KMS-11 (cell line): ENCODE measurements at regions not wholly inside any gene's neighbourhood (a gene's known extent, or its start where the extent isn't known, plus 50 kb on each side); places are given as distances from the start of the nearest gene placed in this dataset.

ENCODE experiments used
- H2AFZ ChIP-seq: fragments of 200-600 bp; sonication (generic); 2 replicates; pipeline ENCODE4 v1.6.1; 2016; ENCODE audit warnings: antibody characterized with exemption, mixed run types, low read depth
- H3K27ac ChIP-seq: fragments of 200-600 bp; sonication (generic); 2 replicates; pipeline ENCODE4 v1.6.1; 2016; ENCODE audit warnings: mild to moderate bottlenecking, mixed run types
- H3K27me3 ChIP-seq: fragments of 200-600 bp; sonication (generic); 2 replicates; pipeline ENCODE4 v1.6.1; 2017; ENCODE audit warnings: mild to moderate bottlenecking, low read depth, mixed run types, moderate library complexity; ENCODE audit not compliant: insufficient read depth
- H3K36me3 ChIP-seq: fragments of 200-600 bp; sonication (generic); 2 replicates; pipeline ENCODE4 v1.6.1; 2017; ENCODE audit warnings: mild to moderate bottlenecking, mixed run types; ENCODE audit not compliant: insufficient read depth
- H3K4me1 ChIP-seq: fragments of 200-600 bp; sonication (generic); 2 replicates; pipeline ENCODE4 v1.6.1; 2016; ENCODE audit warnings: mild to moderate bottlenecking, low read depth, mixed run types; ENCODE audit not compliant: poor library complexity, severe bottlenecking
- H3K4me2 ChIP-seq: fragments of 200-600 bp; sonication (generic); 2 replicates; pipeline ENCODE4 v1.7.0; 2016; ENCODE audit warnings: mild to moderate bottlenecking, mixed run types
- H3K4me3 ChIP-seq: fragments of 200-600 bp; sonication (generic); IDR thresholded peaks from 2 replicates; pipeline ENCODE4 v1.6.1; 2017; ENCODE audit warnings: low read depth, low read length, mixed read lengths; ENCODE audit not compliant: insufficient read depth
- H3K79me2 ChIP-seq: fragments of 200-600 bp; sonication (generic); 2 replicates; pipeline ENCODE4 v1.6.1; 2016; ENCODE audit warnings: low read depth, mixed run types; ENCODE audit not compliant: insufficient read depth
- H3K9ac ChIP-seq: fragments of 200-600 bp; sonication (generic); 2 replicates; pipeline ENCODE4 v1.6.1; 2016; ENCODE audit warnings: mild to moderate bottlenecking, mixed run types
- H4K20me1 ChIP-seq: fragments of 200-600 bp; sonication (generic); 2 replicates; pipeline ENCODE4 v1.6.1; 2016; ENCODE audit warnings: mild to moderate bottlenecking, mixed run types; ENCODE audit not compliant: insufficient read depth
- CTCF ChIP-seq: fragments of 200-600 bp; sonication (generic); conservative IDR thresholded peaks from 2 replicates; pipeline ENCODE4 v1.6.1; 2017; ENCODE audit warnings: low read depth, mild to moderate bottlenecking, antibody characterized with exemption, low read length, moderate library complexity, mixed read lengths

GRCh38 chr2:16246281-16246850 is 306.0 kb downstream of the MYCN start:
- H3K79me2 ChIP-seq = no peaks in the 10 kb centered on the region
- no peaks in the 10 kb centered on the region for H4K20me1 ChIP-seq
- no peak overlapping the region for H3K27ac ChIP-seq
- H3K4me3 ChIP-seq = no peak overlapping the region
- no peaks in the 10 kb centered on the region for H3K36me3 ChIP-seq
- no peaks in the 10 kb centered on the region for H3K27me3 ChIP-seq
- H3K4me1 ChIP-seq = no peaks in the 10 kb centered on the region
- no peak overlapping the region for H3K9ac ChIP-seq
- no peak for TF ChIP-seq CTCF
- no peak overlapping the region for H3K4me2 ChIP-seq
- H2AFZ ChIP-seq = no peak overlapping the region

GRCh38 chr2:16245481-16246054 is 305.2 kb downstream of the MYCN start:
- no peak for TF ChIP-seq CTCF

GRCh38 chr2:16244966-16245320 is 304.6 kb downstream of the MYCN start:
- Histone ChIP-seq H3K36me3 (no peaks in the 10 kb centered on the region), H3K4me2 (no peak overlapping the region), H3K79me2 (no peaks in the 10 kb centered on the region), H2AFZ (no peak overlapping the region), H4K20me1 (no peaks in the 10 kb centered on the region), H3K4me3 (no peak overlapping the region), H3K4me1 (no peaks in the 10 kb centered on the region), H3K27ac (no peak overlapping the region), H3K9ac (no peak overlapping the region), H3K27me3 (no peaks in the 10 kb centered on the region)
- no peak for TF ChIP-seq CTCF

More at GRCh38 chr2:16245481-16246054, 305.2 kb downstream of the MYCN start:
- H4K20me1 ChIP-seq = no peaks in the 10 kb centered on the region
- H3K27me3 ChIP-seq = no peaks in the 10 kb centered on the region
- no peaks in the 10 kb centered on the region for H3K79me2 ChIP-seq
- H3K4me2 ChIP-seq = no peak overlapping the region
- no peak overlapping the region for H3K4me3 ChIP-seq
- no peaks in the 10 kb centered on the region for H3K36me3 ChIP-seq
- no peak overlapping the region for H3K9ac ChIP-seq
- no peak overlapping the region for H2AFZ ChIP-seq
- H3K4me1 ChIP-seq = no peaks in the 10 kb centered on the region
- no peak overlapping the region for H3K27ac ChIP-seq

GRCh38 chr2:16244153-16244965 is 304.0 kb downstream of the MYCN start:
- Histone ChIP-seq H2AFZ (no peak overlapping the region), H3K27ac (no peak overlapping the region), H3K79me2 (no peaks in the 10 kb centered on the region), H4K20me1 (no peaks in the 10 kb centered on the region), H3K4me3 (no peak overlapping the region), H3K9ac (no peak overlapping the region), H3K36me3 (no peaks in the 10 kb centered on the region), H3K4me2 (no peak overlapping the region), H3K27me3 (no peaks in the 10 kb centered on the region), H3K4me1 (no peaks in the 10 kb centered on the region)
- no peak for TF ChIP-seq CTCF
